ENCODE measurements at regions not wholly inside any gene's neighbourhood (a gene's known extent, or its start where the extent isn't known, plus 50 kb on each side); places are given as distances from the start of the nearest gene placed in this dataset.

DNA sequence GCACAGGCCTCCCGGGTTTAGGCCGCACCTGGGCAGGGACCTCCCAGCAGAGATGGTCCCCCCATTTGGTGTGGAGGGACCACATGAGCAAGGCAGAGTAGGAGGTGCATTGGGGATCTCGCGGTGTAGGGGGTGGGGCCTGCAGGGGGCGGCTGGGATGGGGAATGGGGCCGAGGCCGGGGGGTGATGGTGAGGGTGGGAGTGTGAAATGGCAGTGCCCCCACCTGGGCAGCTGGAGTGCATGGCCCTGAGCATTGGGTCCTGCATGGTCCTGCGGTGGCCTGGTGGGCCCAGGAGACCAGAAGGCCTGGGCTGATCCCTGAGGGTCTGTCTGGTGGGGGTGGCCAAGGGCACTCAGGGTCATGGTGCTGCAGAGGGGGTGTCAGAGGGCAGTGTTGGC, 111.8 kb downstream of the KIF26A start:
- TF ChIP-seq, protein P1, sequence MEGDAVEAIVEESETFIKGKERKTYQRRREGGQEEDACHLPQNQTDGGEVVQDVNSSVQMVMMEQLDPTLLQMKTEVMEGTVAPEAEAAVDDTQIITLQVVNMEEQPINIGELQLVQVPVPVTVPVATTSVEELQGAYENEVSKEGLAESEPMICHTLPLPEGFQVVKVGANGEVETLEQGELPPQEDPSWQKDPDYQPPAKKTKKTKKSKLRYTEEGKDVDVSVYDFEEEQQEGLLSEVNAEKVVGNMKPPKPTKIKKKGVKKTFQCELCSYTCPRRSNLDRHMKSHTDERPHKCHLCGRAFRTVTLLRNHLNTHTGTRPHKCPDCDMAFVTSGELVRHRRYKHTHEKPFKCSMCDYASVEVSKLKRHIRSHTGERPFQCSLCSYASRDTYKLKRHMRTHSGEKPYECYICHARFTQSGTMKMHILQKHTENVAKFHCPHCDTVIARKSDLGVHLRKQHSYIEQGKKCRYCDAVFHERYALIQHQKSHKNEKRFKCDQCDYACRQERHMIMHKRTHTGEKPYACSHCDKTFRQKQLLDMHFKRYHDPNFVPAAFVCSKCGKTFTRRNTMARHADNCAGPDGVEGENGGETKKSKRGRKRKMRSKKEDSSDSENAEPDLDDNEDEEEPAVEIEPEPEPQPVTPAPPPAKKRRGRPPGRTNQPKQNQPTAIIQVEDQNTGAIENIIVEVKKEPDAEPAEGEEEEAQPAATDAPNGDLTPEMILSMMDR (IDR thresholded peaks at IDR 0.05; ENCODE audit: insufficient read depth, low read depth, low read length, missing control alignments): no peak
- no peak overlapping the region for H3K4me3 ChIP-seq (ENCODE audit: low read length)
- DNase-seq (ENCODE audit: low read depth): no peak

DNA sequence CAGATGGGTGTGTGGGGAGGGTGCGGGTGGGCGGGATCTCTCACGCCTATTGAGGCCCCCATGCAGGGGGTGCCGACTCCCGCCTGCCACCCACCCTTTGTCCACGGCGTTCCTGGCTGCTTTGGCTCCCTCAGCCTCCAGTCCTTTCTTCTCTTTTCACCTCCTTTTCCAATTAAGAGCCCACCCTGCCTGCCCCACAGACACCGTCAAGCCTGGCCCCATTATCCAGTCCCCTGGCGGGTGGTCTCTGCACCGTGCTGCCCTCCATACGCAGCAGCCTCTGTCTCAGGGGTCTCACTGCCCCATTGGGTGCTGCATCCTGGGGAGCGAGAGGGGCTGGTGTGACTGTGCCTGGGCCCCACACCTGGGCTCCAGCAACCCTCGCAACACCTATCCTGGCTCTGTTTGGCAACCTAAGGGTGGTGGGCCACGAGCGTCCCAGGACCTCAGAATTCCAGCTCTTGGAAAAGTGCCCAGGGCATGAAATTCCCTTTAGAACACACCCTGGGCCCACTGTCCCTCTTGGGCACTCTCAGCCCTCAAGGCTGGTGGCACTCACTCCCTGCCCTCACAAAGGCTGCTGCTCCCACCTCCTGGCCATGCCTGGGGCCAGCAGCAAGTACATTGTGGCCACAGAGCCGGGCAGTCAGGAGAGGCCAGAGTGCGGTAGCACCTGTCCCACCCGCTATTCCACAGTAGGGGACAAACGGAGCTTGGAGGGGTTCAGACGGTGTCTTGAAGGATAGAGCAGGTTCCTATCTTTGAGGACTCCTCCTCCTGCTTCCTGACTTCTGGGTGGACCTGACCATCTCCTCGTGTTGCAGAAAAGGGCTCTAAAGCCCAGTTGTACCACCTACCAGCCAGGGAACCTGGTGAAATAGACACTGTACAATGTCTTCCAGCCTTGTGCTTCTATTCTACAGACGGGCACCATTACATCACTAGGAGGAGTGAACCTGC, 114.1 kb downstream of the KIF26A start:
- no peak for DNase-seq (ENCODE audit: low read depth)
- TF ChIP-seq, protein P1 (IDR thresholded peaks at IDR 0.05; ENCODE audit: insufficient read depth, low read depth, low read length, missing control alignments): no peak
- H3K4me3 ChIP-seq (ENCODE audit: low read length): no peak overlapping the region

DNA sequence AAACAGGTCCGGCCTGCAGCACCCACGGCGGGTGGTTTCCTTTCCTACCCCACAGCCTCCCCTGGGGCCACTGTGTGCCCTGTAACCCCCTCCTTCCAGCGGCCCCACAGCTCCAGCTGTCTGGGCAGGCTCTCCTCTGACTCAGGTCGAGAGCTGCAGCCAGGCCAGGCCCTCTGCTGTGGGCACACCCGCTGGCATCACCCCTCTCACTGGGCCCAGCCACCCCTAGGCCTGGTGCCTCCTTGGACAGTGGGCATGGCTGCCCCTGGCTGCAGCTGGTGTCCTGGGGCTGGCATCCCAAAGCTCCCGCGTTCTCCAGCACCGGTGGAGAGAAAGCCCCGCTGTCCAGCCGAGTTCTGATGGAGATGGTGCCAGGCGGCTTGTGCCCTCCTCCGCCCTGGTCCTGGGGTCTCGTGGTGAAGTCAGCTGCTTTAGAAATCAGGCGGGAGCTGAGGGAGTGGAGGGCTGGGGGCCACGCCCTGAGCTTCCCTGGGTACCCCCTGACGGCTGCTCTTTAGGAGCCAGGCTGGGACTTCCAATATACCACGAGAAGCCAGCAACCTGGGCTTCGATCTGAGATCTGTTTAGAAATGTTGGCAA, 114.9 kb downstream of the KIF26A start:
- TF ChIP-seq, protein P1 (IDR thresholded peaks at IDR 0.05; ENCODE audit: insufficient read depth, low read depth, low read length, missing control alignments): no peak
- H3K4me3 ChIP-seq (ENCODE audit: low read length): no peak overlapping the region
- no peak for DNase-seq (ENCODE audit: low read depth)

DNA sequence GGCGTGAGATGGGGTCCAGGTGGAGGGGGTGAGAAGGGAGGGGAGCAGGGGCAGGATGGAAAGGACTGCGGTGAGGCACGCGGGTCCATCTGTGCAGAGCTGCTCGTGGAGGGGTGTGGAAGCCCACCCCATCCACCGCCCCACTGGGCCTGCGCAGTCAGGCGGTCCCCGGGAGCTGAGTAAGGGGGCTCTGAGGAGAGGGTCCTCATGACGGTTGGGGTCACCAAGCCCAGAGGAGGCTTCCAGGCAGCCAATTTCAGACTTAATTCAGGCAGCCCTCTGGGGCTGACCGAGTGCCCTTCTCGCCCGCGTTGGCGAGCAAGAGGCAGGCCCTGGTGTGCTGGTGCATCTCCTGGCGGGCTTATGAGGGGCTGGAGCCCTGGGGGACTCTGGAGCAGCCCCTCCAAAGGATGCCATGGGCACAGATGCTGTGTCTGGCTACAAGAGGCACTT, 115.5 kb downstream of the KIF26A start:
- DNase-seq (ENCODE audit: low read depth): no peak
- TF ChIP-seq, protein P1 (IDR thresholded peaks at IDR 0.05; ENCODE audit: insufficient read depth, low read depth, low read length, missing control alignments): no peak
- H3K4me3 ChIP-seq (ENCODE audit: low read length): no peak overlapping the region

DNA sequence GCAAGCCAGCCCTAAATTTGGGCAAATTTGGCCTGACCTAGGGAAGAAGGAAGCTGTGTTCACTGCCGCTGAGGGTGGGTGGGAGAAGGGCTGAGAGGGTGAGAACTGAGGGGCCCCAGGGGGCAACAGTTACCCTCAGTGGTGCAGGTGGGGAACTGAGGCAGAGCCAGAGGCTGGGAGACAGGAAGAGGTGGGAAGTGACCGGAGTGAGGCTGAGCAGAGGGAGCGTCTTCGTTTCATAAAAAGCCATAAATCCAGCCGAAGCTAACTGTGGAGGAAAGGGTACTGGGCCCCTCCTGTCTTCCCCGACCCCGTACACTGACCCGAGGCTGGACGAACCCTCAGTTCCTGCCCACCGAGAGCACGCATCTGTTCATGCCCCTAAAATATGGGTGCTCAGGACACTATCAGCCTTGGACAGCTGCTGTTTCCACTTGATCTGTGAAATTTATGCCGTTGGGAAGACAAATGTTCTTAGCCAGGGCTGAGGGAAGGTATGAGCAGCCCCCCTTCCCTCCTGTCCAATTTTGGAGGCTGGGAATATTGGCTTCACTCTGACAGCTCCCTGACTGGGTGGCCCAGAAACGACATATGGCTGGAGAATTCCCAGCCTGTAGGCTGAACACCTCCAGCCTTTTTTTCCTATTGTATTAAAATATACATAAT, 116.5 kb downstream of the KIF26A start:
- TF ChIP-seq, protein P1 (IDR thresholded peaks at IDR 0.05; ENCODE audit: insufficient read depth, low read depth, low read length, missing control alignments): no peak
- DNase-seq (ENCODE audit: low read depth): no peak
- no peak overlapping the region for H3K4me3 ChIP-seq (ENCODE audit: low read length)

DNA sequence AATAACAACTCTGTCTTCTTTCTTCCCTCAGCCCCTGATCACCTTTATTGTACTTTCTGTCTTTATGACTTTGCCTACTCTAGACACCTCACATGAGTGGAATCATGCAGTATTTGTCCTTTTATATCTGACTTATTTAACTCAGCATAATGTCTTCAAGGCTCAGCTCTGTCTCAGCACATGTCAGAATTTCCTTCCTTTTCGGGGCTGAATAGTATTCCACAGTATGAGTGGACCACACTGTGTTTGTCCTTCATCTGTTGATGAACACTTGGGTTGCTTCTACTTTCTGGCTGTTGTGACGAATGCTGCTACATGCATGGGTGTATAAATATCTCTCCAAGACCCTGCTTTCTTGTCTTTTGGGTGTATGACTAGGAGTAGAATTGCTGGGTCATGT, 117.6 kb downstream of the KIF26A start:
- DNase-seq (ENCODE audit: low read depth): no peak
- no peak overlapping the region for H3K4me3 ChIP-seq (ENCODE audit: low read length)
- TF ChIP-seq, protein P1 (IDR thresholded peaks at IDR 0.05; ENCODE audit: insufficient read depth, low read depth, low read length, missing control alignments): no peak
